ENCODE measurements at regions not wholly inside any gene's neighbourhood (a gene's known extent, or its start where the extent isn't known, plus 50 kb on each side); places are given as distances from the start of the nearest gene placed in this dataset.

DNA sequence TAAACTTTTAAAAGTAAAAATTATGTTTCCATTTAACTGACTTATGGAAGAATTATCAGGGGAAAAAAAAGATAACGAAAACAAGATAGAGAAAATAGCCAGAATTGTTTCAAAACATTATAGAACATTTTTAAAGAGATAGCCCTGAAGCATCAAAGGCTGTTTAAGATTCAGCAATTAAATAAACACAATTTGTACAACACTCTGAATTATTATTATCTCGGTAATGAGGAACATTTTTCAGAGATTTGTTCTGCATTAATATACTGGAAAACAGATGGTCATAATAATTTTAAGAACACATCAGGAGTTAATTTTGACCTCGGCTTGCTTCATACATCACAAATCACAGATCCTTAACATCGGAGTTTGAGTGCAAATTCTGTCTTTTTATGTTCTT is 643.8 kb downstream of the SORCS1 start:
- TF ChIP-seq LEF1 (IDR thresholded peaks at IDR 0.05; ENCODE audit: borderline replicate concordance) = no peak
- no peak for TF ChIP-seq SP1 (IDR thresholded peaks at IDR 0.05)
- no peak for TF ChIP-seq BHLHE40 (IDR thresholded peaks at IDR 0.05; ENCODE audit: borderline replicate concordance)
- TF ChIP-seq FOXA1 (IDR thresholded peaks at IDR 0.05) = no peak
- TF ChIP-seq ARNT (IDR thresholded peaks at IDR 0.05) = no peak
- TF ChIP-seq L3MBTL2 (conservative IDR thresholded peaks at IDR 0.05) = no peak
- ChIA-PET CTCF (no interaction called here), POLR2A (no interaction called here)
- no peak for DNase-seq (ENCODE audit: extremely low spot score)

GRCh38 chr10:106519376-106520030 is 645.0 kb downstream of the SORCS1 start:
- no peak for TF ChIP-seq FOXM1 (IDR thresholded peaks at IDR 0.05; ENCODE audit: borderline replicate concordance)
- TF ChIP-seq ARNT (IDR thresholded peaks at IDR 0.05) = no peak
- TF ChIP-seq ZNF384 (IDR thresholded peaks at IDR 0.05) = no peak
- TF ChIP-seq, protein P1, sequence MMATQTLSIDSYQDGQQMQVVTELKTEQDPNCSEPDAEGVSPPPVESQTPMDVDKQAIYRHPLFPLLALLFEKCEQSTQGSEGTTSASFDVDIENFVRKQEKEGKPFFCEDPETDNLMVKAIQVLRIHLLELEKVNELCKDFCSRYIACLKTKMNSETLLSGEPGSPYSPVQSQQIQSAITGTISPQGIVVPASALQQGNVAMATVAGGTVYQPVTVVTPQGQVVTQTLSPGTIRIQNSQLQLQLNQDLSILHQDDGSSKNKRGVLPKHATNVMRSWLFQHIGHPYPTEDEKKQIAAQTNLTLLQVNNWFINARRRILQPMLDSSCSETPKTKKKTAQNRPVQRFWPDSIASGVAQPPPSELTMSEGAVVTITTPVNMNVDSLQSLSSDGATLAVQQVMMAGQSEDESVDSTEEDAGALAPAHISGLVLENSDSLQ (IDR thresholded peaks at IDR 0.05) = no peak
- no peak for TF ChIP-seq FOXK2 (IDR thresholded peaks at IDR 0.05)
- no peak for DNase-seq (ENCODE audit: extremely low spot score)
- POLR2A ChIA-PET = interaction anchor here (0.7 kb wide), 1 partner anchor 34 kb away, joined by 3 read pairs; no protein-coding TSS in a partner anchor
- CTCF ChIA-PET = no interaction called here

DNA sequence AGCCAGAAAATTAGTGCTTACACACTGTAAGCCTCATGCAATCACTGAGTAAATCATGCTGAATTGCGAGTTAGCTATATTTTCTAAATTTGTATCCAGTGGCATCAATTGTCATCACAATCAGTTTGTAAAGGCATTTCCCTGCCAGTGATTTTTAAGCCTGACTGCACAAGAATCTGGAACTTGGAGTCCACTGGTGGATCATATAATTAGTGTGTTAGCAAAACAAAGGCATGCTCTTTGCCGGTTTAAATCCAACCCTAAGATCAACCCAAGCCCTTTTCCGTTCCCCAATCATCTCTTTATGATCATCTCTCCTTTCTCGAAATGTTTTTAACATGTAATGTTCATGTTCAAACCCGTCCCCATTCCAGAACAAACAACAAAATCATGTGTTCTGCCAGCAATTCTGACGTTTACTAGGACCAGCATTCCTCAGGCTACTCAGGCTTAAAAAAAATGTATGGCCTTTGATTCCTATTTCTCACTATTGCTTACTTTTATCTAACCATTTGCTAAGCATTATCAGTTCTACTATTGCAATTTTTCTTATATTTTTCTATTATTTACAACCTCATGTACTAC is 649.2 kb downstream of the SORCS1 start:
- no peak for DNase-seq (ENCODE audit: extremely low spot score)
- CTCF ChIA-PET = no interaction called here
- POLR2A ChIA-PET = no interaction called here
- no peak for TF ChIP-seq CTBP1 (IDR thresholded peaks at IDR 0.05; ENCODE audit: borderline replicate concordance)
- TF ChIP-seq HDGF (IDR thresholded peaks at IDR 0.05; ENCODE audit: borderline replicate concordance) = no peak
- TF ChIP-seq L3MBTL2 (conservative IDR thresholded peaks at IDR 0.05) = no peak
- TF ChIP-seq FOXM1 (IDR thresholded peaks at IDR 0.05; ENCODE audit: borderline replicate concordance) = no peak
- TF ChIP-seq FOXA1 (IDR thresholded peaks at IDR 0.05) = no peak
- TF ChIP-seq, protein P1 (IDR thresholded peaks at IDR 0.05) = no peak

DNA sequence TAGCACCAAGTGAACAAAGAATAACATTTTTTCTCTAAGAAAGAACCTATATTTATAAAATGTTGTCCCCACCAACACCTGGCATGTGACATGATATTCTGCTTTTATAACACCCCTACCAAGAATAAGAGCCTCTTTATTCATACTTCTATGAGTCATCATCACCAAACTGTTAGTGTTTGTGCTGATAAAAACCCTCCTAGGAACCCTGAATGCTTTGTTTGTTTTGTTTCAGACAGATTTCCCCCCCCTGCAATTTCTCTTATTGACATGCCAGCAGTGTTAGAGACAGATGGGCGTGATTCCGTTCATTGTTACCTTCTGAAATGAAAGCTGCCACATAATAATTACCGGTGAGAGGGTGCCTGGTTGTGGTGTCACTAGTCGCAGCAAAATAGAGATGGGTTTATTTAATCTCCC is 651.1 kb downstream of the SORCS1 start:
- no peak for DNase-seq (ENCODE audit: extremely low spot score)
- CTCF ChIA-PET = interaction anchor here (0.6 kb wide), 1 partner anchor 14 kb away, joined by 8 read pairs; no protein-coding TSS in a partner anchor
- no peak for TF ChIP-seq SP1 (IDR thresholded peaks at IDR 0.05)
- TF ChIP-seq SUZ12 (IDR thresholded peaks at IDR 0.05) = no peak
- TF ChIP-seq, protein P1 (IDR thresholded peaks at IDR 0.05) = no peak
- TF ChIP-seq ARNT (IDR thresholded peaks at IDR 0.05) = no peak
- TF ChIP-seq CTBP1 (IDR thresholded peaks at IDR 0.05; ENCODE audit: borderline replicate concordance) = no peak
- no peak for TF ChIP-seq L3MBTL2 (conservative IDR thresholded peaks at IDR 0.05)
- POLR2A ChIA-PET = no interaction called here

GRCh38 chr10:106511917-106512316 is 652.6 kb downstream of the SORCS1 start:
- CTCF ChIA-PET = no interaction called here
- TF ChIP-seq TARDBP (IDR thresholded peaks at IDR 0.05) (no peak), FOXK2 (IDR thresholded peaks at IDR 0.05) (no peak), CTBP1 (IDR thresholded peaks at IDR 0.05; ENCODE audit: borderline replicate concordance) (no peak), FOXA1 (IDR thresholded peaks at IDR 0.05) (no peak), BHLHE40 (IDR thresholded peaks at IDR 0.05; ENCODE audit: borderline replicate concordance) (no peak)
- POLR2A ChIA-PET = no interaction called here
- DNase-seq (ENCODE audit: extremely low spot score) = no peak

DNA sequence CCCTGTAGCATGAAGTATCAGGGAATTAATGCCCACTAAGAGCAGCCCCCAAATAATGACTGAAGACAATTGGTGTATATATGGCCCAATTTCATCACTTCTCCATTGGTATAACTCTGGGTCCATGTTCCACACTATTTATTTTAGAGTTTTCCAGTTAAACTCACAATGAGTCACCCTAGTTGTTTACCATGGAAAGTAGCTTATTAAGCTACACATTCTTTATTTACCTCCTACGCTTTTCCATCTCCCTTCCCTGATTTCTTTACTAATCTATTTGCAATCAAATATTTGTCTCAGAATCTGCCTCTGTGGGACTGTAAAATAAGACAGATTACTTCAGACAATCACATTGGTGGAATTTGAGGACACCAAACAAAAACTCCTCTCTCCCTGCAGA is 655.6 kb downstream of the SORCS1 start:
- TF ChIP-seq SP1 (IDR thresholded peaks at IDR 0.05) (no peak), LEF1 (IDR thresholded peaks at IDR 0.05; ENCODE audit: borderline replicate concordance) (no peak), SUZ12 (IDR thresholded peaks at IDR 0.05) (no peak), FOXA1 (IDR thresholded peaks at IDR 0.05) (no peak), HDGF (IDR thresholded peaks at IDR 0.05; ENCODE audit: borderline replicate concordance) (no peak)
- TF ChIP-seq, protein P1 (IDR thresholded peaks at IDR 0.05) = no peak
- POLR2A ChIA-PET = no interaction called here
- CTCF ChIA-PET = no interaction called here
- no peak for DNase-seq (ENCODE audit: extremely low spot score)

DNA sequence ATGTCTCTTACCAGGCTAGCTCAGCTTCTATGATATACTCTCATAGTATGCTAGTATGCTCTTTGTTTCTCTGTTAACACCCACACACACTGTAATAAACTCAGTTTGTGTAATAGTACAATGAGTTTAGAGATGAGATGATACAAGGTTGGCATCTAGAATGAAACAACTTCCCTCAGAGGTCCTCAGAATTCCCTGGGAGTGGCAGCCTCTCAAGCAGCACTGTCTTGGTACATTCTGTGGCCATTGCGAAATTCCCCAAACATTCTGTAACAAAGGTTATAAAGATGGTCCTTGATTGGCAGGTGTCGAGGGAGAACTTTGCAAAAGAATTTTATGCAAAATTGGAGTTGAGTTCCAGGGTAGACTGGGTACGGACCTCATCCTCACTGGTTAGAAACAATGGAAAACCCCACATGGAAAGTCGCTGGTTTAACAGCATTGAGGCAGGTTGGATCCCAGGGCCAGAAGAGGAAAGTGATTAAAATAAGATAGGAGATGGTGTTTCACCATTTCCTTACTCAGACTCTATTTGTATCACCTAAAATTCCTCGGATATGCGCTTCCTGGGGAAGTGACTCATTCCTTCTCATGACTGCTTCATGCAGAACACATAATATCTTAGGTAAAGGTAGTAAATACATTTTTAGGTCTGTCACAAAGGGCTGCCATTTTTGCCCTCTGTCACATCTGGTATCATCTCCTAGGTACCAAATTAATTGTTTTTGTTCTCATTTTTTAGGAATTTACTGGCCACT is 657.8 kb downstream of the SORCS1 start:
- ChIA-PET CTCF (no interaction called here), POLR2A (no interaction called here)
- DNase-seq (ENCODE audit: extremely low spot score) = no peak
- TF ChIP-seq, protein P1 (IDR thresholded peaks at IDR 0.05) = no peak
- TF ChIP-seq ZNF384 (IDR thresholded peaks at IDR 0.05) = no peak
- no peak for TF ChIP-seq FOXA1 (IDR thresholded peaks at IDR 0.05)
- TF ChIP-seq HDGF (IDR thresholded peaks at IDR 0.05; ENCODE audit: borderline replicate concordance) = no peak

All from HEK293T (cell line).